K562 (cell line): ENCODE measurements at regions not wholly inside any gene's neighbourhood (a gene's known extent, or its start where the extent isn't known, plus 50 kb on each side); places are given as distances from the start of the nearest gene placed in this dataset.

Experiments
- BRCA1 ChIP-seq, 2 experiments: fragments of 450-650 bp in 1 of 2; sonication (generic) in 1 of 2; formaldehyde crosslinking in 1 of 2; IDR thresholded peaks; 2 replicates each; pipeline versions ENCODE4 v1.5.0 to v1.6.1; 2017 to 2020; ENCODE audit warnings: mild to moderate bottlenecking in 1 of 2, missing genetic modification reagents in 1 of 2
- CEBPB ChIP-seq: fragments of 450-650 bp; IDR thresholded peaks from 2 replicates; pipeline ENCODE4 v1.6.1; 2016; ENCODE audit warnings: missing genetic modification characterization, missing compliant biosample characterization
- EP300 ChIP-seq: IDR thresholded peaks from 2 replicates; pipeline ENCODE4 v1.6.1; 2012; ENCODE audit warnings: low read length, improper control_type of control experiment
- ESRRA ChIP-seq: fragments of 450-650 bp; IDR thresholded peaks from 2 replicates; pipeline ENCODE4 v1.6.1; 2014; ENCODE audit warnings: low read depth, mild to moderate bottlenecking, moderate library complexity, borderline replicate concordance
- FOXA1 ChIP-seq: fragments of 450-650 bp; IDR thresholded peaks from 2 replicates; pipeline ENCODE4 v1.6.1; 2016; ENCODE audit warnings: mild to moderate bottlenecking, borderline replicate concordance
- MAFF ChIP-seq: IDR thresholded peaks from 2 replicates; pipeline ENCODE4 v1.6.1; 2012; ENCODE audit warnings: low read length, improper control_type of control experiment
- POLR2A ChIP-seq: fragments of 450-650 bp; conservative IDR thresholded peaks from 2 replicates; pipeline ENCODE4 v1.6.1; 2016
- USF1 ChIP-seq: sonication (generic); formaldehyde crosslinking; IDR thresholded peaks from 2 replicates; pipeline ENCODE4 v1.9.0; 2022; ENCODE audit warnings: mild to moderate bottlenecking, missing genetic modification reagents
- ZNF449 ChIP-seq: fragments of 250-450 bp; sonication (Bioruptor Pico); IDR thresholded peaks from 2 replicates; pipeline ENCODE4 v1.8.0; 2022; ENCODE audit warnings: moderate library complexity, mild to moderate bottlenecking, inconsistent platforms
- ZZZ3 ChIP-seq: fragments of 450-650 bp; IDR thresholded peaks from 2 replicates; pipeline ENCODE4 v1.6.1; 2016; ENCODE audit warnings: antibody characterized with exemption, mild to moderate bottlenecking, moderate library complexity

- no peak for TF ChIP-seq ESRRA
- no peak for TF ChIP-seq EP300
- no peak for TF ChIP-seq ZNF449 (CRISPR knock-in tag)
- no peak for TF ChIP-seq USF1
- no peak for TF ChIP-seq BRCA1 (IDR thresholded peaks at IDR 0.05)
- TF ChIP-seq BRCA1 (CRISPR knock-in tag; IDR thresholded peaks at IDR 0.05) = no peak
- TF ChIP-seq CEBPB (tag) = no peak
- no peak for TF ChIP-seq FOXA1
- no peak for TF ChIP-seq ZZZ3
- no peak for TF ChIP-seq POLR2A
- no peak for TF ChIP-seq MAFF
Measured at GRCh38 chr7:23966941-23967340, 256.9 kb downstream of the STK31 start.
